Trophoblast cell (in vitro differentiated cells and primary cell): ENCODE measurements at regions not wholly inside any gene's neighbourhood (a gene's known extent, or its start where the extent isn't known, plus 50 kb on each side); places are given as distances from the start of the nearest gene placed in this dataset.

Experiments used
- DNase-seq, 2 donors: peaks; one replicate each; pipeline ENCODE4 v3.0.0-alpha.2; 2016
- H2AFZ ChIP-seq: 2 replicates; pipeline ENCODE4 v1.6.1; 2013; ENCODE audit warnings: low read length, moderate library complexity, mild to moderate bottlenecking; ENCODE audit not compliant: insufficient read depth, poor library complexity
- H2AK5ac ChIP-seq: 2 replicates; pipeline ENCODE4 v1.6.1; 2013; ENCODE audit warnings: mild to moderate bottlenecking, low read length
- H2BK120ac ChIP-seq: 2 replicates; pipeline ENCODE4 v1.6.1; 2013; ENCODE audit warnings: low read length, mild to moderate bottlenecking, moderate library complexity; ENCODE audit not compliant: insufficient read depth, poor library complexity
- H2BK12ac ChIP-seq: 2 replicates; pipeline ENCODE4 v1.6.1; 2013; ENCODE audit warnings: mild to moderate bottlenecking, low read length, moderate library complexity
- H2BK5ac ChIP-seq: 2 replicates; pipeline ENCODE4 v1.6.1; 2013; ENCODE audit warnings: low read length, low read depth, moderate library complexity, mild to moderate bottlenecking; ENCODE audit not compliant: poor library complexity
- H3K14ac ChIP-seq: 2 replicates; pipeline ENCODE4 v1.6.1; 2013; ENCODE audit warnings: mild to moderate bottlenecking, low read length
- H3K18ac ChIP-seq: 2 replicates; pipeline ENCODE4 v1.6.1; 2013; ENCODE audit warnings: mild to moderate bottlenecking, low read length
- H3K23ac ChIP-seq: 2 replicates; pipeline ENCODE4 v1.6.1; 2013; ENCODE audit warnings: low read length
- H3K27ac ChIP-seq: 2 replicates; pipeline ENCODE4 v1.5.1; 2013; ENCODE audit warnings: low read depth, mild to moderate bottlenecking, inconsistent platforms, low read length, moderate library complexity
- H3K27me3 ChIP-seq: 2 replicates; pipeline ENCODE4 v1.6.1; 2013; ENCODE audit warnings: inconsistent platforms, mild to moderate bottlenecking, low read length, moderate library complexity; ENCODE audit not compliant: insufficient read depth
- H3K36me3 ChIP-seq, 2 experiments: 1 replicate in 1 of 2; 2 replicates in 1 of 2; pipeline ENCODE4 v1.6.1; 2013; ENCODE audit warnings: low read length in 2 of 2, mild to moderate bottlenecking in 2 of 2, moderate library complexity in 1 of 2; ENCODE audit not compliant: insufficient read depth in 2 of 2, control insufficient read depth in 1 of 2
- H3K4ac ChIP-seq: 2 replicates; pipeline ENCODE4 v1.6.1; 2013; ENCODE audit warnings: low read depth, mild to moderate bottlenecking, low read length, moderate library complexity
- H3K4me1 ChIP-seq, 2 experiments: 1 replicate in 1 of 2; 2 replicates in 1 of 2; pipeline ENCODE4 v1.6.1; 2013; ENCODE audit warnings: low read length in 2 of 2, mild to moderate bottlenecking in 2 of 2, moderate library complexity in 1 of 2; ENCODE audit not compliant: insufficient read depth in 2 of 2, control insufficient read depth in 1 of 2
- H3K4me2 ChIP-seq: 2 replicates; pipeline ENCODE4 v1.6.1; 2013; ENCODE audit warnings: inconsistent platforms, mild to moderate bottlenecking, low read length, moderate library complexity
- H3K4me3 ChIP-seq: 2 replicates; pipeline ENCODE4 v1.5.1; 2013; ENCODE audit warnings: mild to moderate bottlenecking, low read depth, low read length, inconsistent platforms
- H3K79me1 ChIP-seq: one replicate; pipeline ENCODE4 v1.6.1; 2013; ENCODE audit warnings: low read length
- H3K79me2 ChIP-seq: 2 replicates; pipeline ENCODE4 v1.6.1; 2013; ENCODE audit warnings: low read length, mild to moderate bottlenecking; ENCODE audit not compliant: control insufficient read depth, insufficient read depth, poor library complexity
- H3K9ac ChIP-seq: 2 replicates; pipeline ENCODE4 v1.6.1; 2013; ENCODE audit warnings: mild to moderate bottlenecking, low read length
- H3K9me3 ChIP-seq: 2 replicates; pipeline ENCODE4 v1.6.1; 2013; ENCODE audit warnings: low read depth, mild to moderate bottlenecking, control low read depth, inconsistent platforms, low read length; ENCODE audit not compliant: insufficient read depth
- H4K12ac ChIP-seq: 2 replicates; pipeline ENCODE4 v1.6.1; 2013; ENCODE audit warnings: low read depth, mild to moderate bottlenecking, low read length, moderate library complexity
- H4K8ac ChIP-seq: 2 replicates; pipeline ENCODE4 v1.6.1; 2013; ENCODE audit warnings: low read depth, mild to moderate bottlenecking, low read length, moderate library complexity
- H4K91ac ChIP-seq: one replicate; pipeline ENCODE4 v1.6.1; 2013; ENCODE audit warnings: low read depth, mild to moderate bottlenecking, low read length, moderate library complexity
- WGBS: extraction: QIAGEN DNeasy Blood & Tissue Kit; methylation state at CpG from one replicate; pipeline ENCODE4 v1.1.7; 2013; ENCODE audit warnings: missing lambda C conversion rate; ENCODE audit not compliant: insufficient read length, insufficient coverage; ENCODE audit errors: extremely low coverage; 5-methylcytosine and 5-hydroxymethylcytosine counted together

DNA sequence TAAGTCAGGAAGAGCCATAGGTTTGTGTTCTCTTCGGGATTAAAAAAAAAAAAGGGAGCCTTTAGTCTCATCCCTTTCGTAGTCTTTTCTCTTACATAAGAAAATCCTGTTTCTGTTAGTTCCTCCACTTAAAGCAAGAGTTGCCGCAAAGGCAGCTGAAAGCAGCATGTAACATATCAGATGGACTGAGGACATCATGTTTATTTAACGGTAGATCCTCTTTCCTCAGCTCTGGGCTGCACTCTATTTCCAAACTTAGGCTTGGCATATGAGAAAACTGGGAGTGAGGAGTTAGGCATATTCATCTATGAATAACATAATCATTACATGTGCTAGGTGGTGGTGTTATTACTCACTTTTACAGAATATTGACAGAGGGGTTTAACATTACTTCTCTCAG, 391.2 kb downstream of the KLF12 start:
- no peak overlapping the region for H3K4me2 ChIP-seq
- no peaks in the 10 kb centered on the region for H3K79me1 ChIP-seq
- no peak overlapping the region for H3K23ac ChIP-seq
- H2AK5ac ChIP-seq = no peak overlapping the region
- no peak overlapping the region for H2BK12ac ChIP-seq
- no peak overlapping the region for H3K4ac ChIP-seq
- H3K36me3 ChIP-seq = no peaks in the 10 kb centered on the region
- no peak overlapping the region for H4K91ac ChIP-seq
- H3K14ac ChIP-seq = no peak overlapping the region
- H3K4me3 ChIP-seq = no peak overlapping the region
- H3K9me3 ChIP-seq = no peaks in the 10 kb centered on the region
- DNase-seq = no peak
- H3K18ac ChIP-seq = no peak overlapping the region
- H3K79me2 ChIP-seq = no peaks in the 10 kb centered on the region
- WGBS = no CpG with 5 or more reads among the region's 4 CpGs
- no peak overlapping the region for H4K12ac ChIP-seq
- no peak overlapping the region for H3K27ac ChIP-seq
- H3K9ac ChIP-seq = no peak overlapping the region
- no peaks in the 10 kb centered on the region for H3K4me1 ChIP-seq
- no peak overlapping the region for H2BK5ac ChIP-seq
- H2AFZ ChIP-seq = no peak overlapping the region
- H3K27me3 ChIP-seq = no peaks in the 10 kb centered on the region
- H2BK120ac ChIP-seq = no peak overlapping the region
- H4K8ac ChIP-seq = no peak overlapping the region

DNA sequence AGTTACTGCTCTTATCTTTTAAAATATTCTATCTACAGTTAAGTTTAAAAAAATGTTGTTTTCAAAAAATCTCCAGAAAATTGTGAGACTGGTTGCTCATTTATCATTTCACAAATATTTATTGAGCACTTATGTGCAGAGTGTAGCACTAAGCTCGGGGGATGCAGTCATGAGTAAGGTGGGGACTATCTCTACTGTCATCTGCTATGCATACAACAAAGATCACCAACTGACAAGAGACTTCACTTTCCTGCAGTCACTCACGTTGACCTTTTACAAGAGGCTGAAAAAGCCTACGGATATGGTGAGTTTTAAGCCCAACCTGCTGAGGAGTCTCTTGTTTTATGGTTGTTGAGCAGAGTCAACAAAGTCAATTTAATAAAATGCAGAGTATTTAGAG, 392.5 kb downstream of the KLF12 start:
- H2AK5ac ChIP-seq = no peak overlapping the region
- H4K91ac ChIP-seq = no peak overlapping the region
- no peak overlapping the region for H3K4me2 ChIP-seq
- no peaks in the 10 kb centered on the region for H3K79me1 ChIP-seq
- H3K27me3 ChIP-seq = no peaks in the 10 kb centered on the region
- no CpG with 5 or more reads among the region's 3 CpGs for WGBS
- H3K9ac ChIP-seq = no peak overlapping the region
- no peak overlapping the region for H2BK5ac ChIP-seq
- H2AFZ ChIP-seq = no peak overlapping the region
- H3K18ac ChIP-seq = no peak overlapping the region
- no peaks in the 10 kb centered on the region for H3K79me2 ChIP-seq
- H3K36me3 ChIP-seq = no peaks in the 10 kb centered on the region
- H4K8ac ChIP-seq = no peak overlapping the region
- H3K23ac ChIP-seq = no peak overlapping the region
- H3K4me3 ChIP-seq = no peak overlapping the region
- H2BK12ac ChIP-seq = no peak overlapping the region
- no peak overlapping the region for H4K12ac ChIP-seq
- no peak overlapping the region for H2BK120ac ChIP-seq
- H3K4ac ChIP-seq = no peak overlapping the region
- no peak overlapping the region for H3K27ac ChIP-seq
- peak; percentile 18 to 72 for DNase-seq
- H3K4me1 ChIP-seq = no peaks in the 10 kb centered on the region
- no peaks in the 10 kb centered on the region for H3K9me3 ChIP-seq
- no peak overlapping the region for H3K14ac ChIP-seq

DNA sequence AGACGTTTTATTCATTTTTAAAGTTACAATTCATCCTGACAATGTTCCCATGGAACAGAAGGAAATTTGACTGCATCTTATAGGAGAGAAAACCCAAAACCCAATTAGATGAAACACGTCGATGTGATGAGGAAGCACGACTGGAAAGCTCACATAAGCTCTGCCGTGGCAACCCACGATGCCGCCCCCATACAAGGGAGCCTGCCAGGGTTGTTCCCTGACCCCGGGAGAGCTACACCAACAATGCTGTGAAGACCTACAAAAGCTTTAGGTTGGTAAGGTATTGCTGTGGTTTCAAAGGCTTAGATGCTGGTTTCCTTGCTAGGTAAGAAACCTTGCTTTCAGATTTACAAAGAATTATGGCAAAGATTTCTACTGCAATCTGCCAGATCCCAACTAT, 393.1 kb downstream of the KLF12 start:
- no peak overlapping the region for H3K18ac ChIP-seq
- no CpG with 5 or more reads among the region's 8 CpGs for WGBS
- DNase-seq = no peak
- no peak overlapping the region for H3K4me2 ChIP-seq
- H4K8ac ChIP-seq = no peak overlapping the region
- no peak overlapping the region for H2BK12ac ChIP-seq
- no peaks in the 10 kb centered on the region for H3K9me3 ChIP-seq
- no peak overlapping the region for H3K27ac ChIP-seq
- no peaks in the 10 kb centered on the region for H3K36me3 ChIP-seq
- H4K12ac ChIP-seq = no peak overlapping the region
- no peaks in the 10 kb centered on the region for H3K27me3 ChIP-seq
- H4K91ac ChIP-seq = no peak overlapping the region
- H3K4me1 ChIP-seq = no peaks in the 10 kb centered on the region
- H2AK5ac ChIP-seq = no peak overlapping the region
- H3K4me3 ChIP-seq = no peak overlapping the region
- no peak overlapping the region for H3K9ac ChIP-seq
- H3K14ac ChIP-seq = no peak overlapping the region
- no peak overlapping the region for H2AFZ ChIP-seq
- no peak overlapping the region for H2BK120ac ChIP-seq
- H3K79me2 ChIP-seq = no peaks in the 10 kb centered on the region
- no peak overlapping the region for H2BK5ac ChIP-seq
- no peak overlapping the region for H3K23ac ChIP-seq
- H3K79me1 ChIP-seq = no peaks in the 10 kb centered on the region
- no peak overlapping the region for H3K4ac ChIP-seq

DNA sequence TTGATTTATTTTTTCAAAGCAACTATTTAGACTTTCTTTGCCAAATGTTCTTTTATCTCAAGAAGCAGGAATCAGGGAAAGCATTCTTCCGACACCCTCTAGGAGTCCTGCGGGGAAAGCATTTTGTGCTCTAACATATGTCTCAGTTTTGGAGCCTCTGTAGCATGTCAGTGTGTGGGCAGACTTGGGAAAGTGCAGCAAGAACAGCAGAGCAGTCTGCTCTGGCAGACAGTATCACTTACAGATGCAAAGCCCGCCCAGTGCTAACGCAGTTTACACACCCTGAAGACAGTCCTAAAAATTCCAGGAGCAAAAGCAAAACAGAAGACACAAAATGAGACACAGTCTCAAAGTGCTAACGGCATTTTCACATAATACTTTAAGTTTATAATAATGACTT, 393.5 kb downstream of the KLF12 start:
- no peak overlapping the region for H3K14ac ChIP-seq
- H3K9me3 ChIP-seq = no peaks in the 10 kb centered on the region
- no peak overlapping the region for H3K27ac ChIP-seq
- H3K36me3 ChIP-seq = no peaks in the 10 kb centered on the region
- no peak overlapping the region for H3K18ac ChIP-seq
- no peak overlapping the region for H3K4me2 ChIP-seq
- no peak overlapping the region for H2BK12ac ChIP-seq
- no peak overlapping the region for H2AK5ac ChIP-seq
- H3K27me3 ChIP-seq = no peaks in the 10 kb centered on the region
- no peak overlapping the region for H2AFZ ChIP-seq
- no peak overlapping the region for H3K23ac ChIP-seq
- DNase-seq = no peak
- H4K91ac ChIP-seq = no peak overlapping the region
- no peak overlapping the region for H2BK5ac ChIP-seq
- no peak overlapping the region for H3K9ac ChIP-seq
- no CpG with 5 or more reads among the region's 5 CpGs for WGBS
- no peak overlapping the region for H3K4ac ChIP-seq
- no peak overlapping the region for H3K4me3 ChIP-seq
- no peak overlapping the region for H2BK120ac ChIP-seq
- no peaks in the 10 kb centered on the region for H3K79me2 ChIP-seq
- no peaks in the 10 kb centered on the region for H3K79me1 ChIP-seq
- no peaks in the 10 kb centered on the region for H3K4me1 ChIP-seq
- H4K12ac ChIP-seq = no peak overlapping the region
- H4K8ac ChIP-seq = no peak overlapping the region
